ENCODE measurements at regions not wholly inside any gene's neighbourhood (a gene's known extent, or its start where the extent isn't known, plus 50 kb on each side); places are given as distances from the start of the nearest gene placed in this dataset.

GRCh38 chr14:101328412-101329028, 232.8 kb upstream of the DIO3 start:
- TF ChIP-seq, protein P1, sequence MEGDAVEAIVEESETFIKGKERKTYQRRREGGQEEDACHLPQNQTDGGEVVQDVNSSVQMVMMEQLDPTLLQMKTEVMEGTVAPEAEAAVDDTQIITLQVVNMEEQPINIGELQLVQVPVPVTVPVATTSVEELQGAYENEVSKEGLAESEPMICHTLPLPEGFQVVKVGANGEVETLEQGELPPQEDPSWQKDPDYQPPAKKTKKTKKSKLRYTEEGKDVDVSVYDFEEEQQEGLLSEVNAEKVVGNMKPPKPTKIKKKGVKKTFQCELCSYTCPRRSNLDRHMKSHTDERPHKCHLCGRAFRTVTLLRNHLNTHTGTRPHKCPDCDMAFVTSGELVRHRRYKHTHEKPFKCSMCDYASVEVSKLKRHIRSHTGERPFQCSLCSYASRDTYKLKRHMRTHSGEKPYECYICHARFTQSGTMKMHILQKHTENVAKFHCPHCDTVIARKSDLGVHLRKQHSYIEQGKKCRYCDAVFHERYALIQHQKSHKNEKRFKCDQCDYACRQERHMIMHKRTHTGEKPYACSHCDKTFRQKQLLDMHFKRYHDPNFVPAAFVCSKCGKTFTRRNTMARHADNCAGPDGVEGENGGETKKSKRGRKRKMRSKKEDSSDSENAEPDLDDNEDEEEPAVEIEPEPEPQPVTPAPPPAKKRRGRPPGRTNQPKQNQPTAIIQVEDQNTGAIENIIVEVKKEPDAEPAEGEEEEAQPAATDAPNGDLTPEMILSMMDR (IDR thresholded peaks at IDR 0.05), result no peak
- TF ChIP-seq POLR2A (IDR thresholded peaks at IDR 0.05; ENCODE audit: low read depth) (no peak), POLR2AphosphoS5 (IDR thresholded peaks at IDR 0.05) (no peak), EP300 (IDR thresholded peaks at IDR 0.05) (no peak)
